Mesodermal cell (in vitro differentiated cells): ENCODE measurements at regions not wholly inside any gene's neighbourhood (a gene's known extent, or its start where the extent isn't known, plus 50 kb on each side); places are given as distances from the start of the nearest gene placed in this dataset.

Source experiments
- H3K27ac ChIP-seq: 2 replicates; pipeline ENCODE4 v1.7.0; 2013; ENCODE audit warnings: mild to moderate bottlenecking, low read depth, low read length, moderate library complexity; ENCODE audit not compliant: severe bottlenecking
- H3K36me3 ChIP-seq: 2 replicates; pipeline ENCODE4 v1.7.1; 2013; ENCODE audit warnings: mild to moderate bottlenecking, low read length, moderate library complexity; ENCODE audit not compliant: control insufficient read depth, insufficient read depth
- H3K4me1 ChIP-seq: one replicate; pipeline ENCODE4 v1.7.1; 2013; ENCODE audit warnings: mild to moderate bottlenecking, low read length; ENCODE audit not compliant: insufficient read depth, control insufficient read depth, poor library complexity, severe bottlenecking
- H3K4me3 ChIP-seq: 2 replicates; pipeline ENCODE4 v1.7.0; 2013; ENCODE audit warnings: low read length, control low read depth, mild to moderate bottlenecking; ENCODE audit not compliant: insufficient read depth, poor library complexity, severe bottlenecking; ENCODE audit errors: extremely low read depth
- H3K9me3 ChIP-seq: 2 replicates; pipeline ENCODE4 v1.7.1; 2013; ENCODE audit warnings: mild to moderate bottlenecking, low read length, moderate library complexity; ENCODE audit not compliant: control insufficient read depth
- WGBS, 2 experiments: methylation state at CpG; one replicate each; pipeline ENCODE4 v1.1.5; 2013; ENCODE audit warnings: missing lambda C conversion rate in 2 of 2; ENCODE audit not compliant: insufficient coverage in 2 of 2; 5-methylcytosine and 5-hydroxymethylcytosine counted together

DNA sequence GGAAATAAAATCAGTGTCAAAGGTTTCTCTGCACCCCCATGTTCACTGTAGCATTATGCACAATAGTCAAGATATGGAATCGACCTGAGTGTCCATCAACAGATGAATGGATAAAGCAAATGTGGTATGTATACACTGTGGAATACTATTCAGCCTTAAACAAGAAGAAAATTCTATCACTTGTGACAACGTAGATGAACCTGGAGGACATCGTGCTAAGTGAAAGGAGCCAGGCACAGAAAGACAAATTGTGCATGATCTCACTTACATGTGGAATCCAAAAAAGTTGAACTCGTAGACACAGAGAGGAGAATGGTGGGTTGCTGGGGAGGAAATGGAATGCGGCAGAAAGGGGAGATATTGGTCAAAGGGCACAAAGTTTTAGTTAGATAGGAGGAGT, 136.3 kb upstream of the ESR1 start:
- no peak overlapping the region for H3K27ac ChIP-seq
- 89 to 98% methylated on average over 4 of the region's 5 CpGs for WGBS, 2 experiments
- no peaks in the 10 kb centered on the region for H3K9me3 ChIP-seq
- H3K36me3 ChIP-seq = no peaks in the 10 kb centered on the region
- peaks cover 7% of the 10 kb centered on the region for H3K4me1 ChIP-seq
- no peak overlapping the region for H3K4me3 ChIP-seq

DNA sequence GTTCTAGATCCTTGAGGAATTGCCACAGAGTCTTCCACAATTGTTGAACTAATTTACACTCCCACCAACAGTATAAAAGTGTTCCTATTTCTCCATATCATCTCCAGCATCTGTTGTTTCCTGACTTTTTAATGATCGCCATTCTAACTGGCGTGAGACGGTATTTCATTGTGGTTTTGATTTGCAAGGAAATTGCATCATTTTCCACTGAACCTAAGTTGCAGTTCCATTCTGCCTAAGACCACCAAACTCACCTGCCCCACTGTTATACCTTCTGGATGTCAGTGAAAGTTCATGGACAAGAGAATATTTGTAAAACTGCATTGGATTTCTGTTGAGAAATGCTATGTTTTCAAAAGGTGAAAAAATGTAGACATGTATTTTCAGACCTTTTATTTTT, 132.9 kb upstream of the ESR1 start:
- Histone ChIP-seq H3K9me3 (no peaks in the 10 kb centered on the region), H3K4me3 (no peak overlapping the region), H3K27ac (no peak overlapping the region), H3K4me1 (no peaks in the 10 kb centered on the region), H3K36me3 (no peaks in the 10 kb centered on the region)
- 94% methylated on average over 3 of the region's 3 CpGs; no CpG with 5 or more reads in 1 of the 2 experiments for WGBS, 2 experiments

DNA sequence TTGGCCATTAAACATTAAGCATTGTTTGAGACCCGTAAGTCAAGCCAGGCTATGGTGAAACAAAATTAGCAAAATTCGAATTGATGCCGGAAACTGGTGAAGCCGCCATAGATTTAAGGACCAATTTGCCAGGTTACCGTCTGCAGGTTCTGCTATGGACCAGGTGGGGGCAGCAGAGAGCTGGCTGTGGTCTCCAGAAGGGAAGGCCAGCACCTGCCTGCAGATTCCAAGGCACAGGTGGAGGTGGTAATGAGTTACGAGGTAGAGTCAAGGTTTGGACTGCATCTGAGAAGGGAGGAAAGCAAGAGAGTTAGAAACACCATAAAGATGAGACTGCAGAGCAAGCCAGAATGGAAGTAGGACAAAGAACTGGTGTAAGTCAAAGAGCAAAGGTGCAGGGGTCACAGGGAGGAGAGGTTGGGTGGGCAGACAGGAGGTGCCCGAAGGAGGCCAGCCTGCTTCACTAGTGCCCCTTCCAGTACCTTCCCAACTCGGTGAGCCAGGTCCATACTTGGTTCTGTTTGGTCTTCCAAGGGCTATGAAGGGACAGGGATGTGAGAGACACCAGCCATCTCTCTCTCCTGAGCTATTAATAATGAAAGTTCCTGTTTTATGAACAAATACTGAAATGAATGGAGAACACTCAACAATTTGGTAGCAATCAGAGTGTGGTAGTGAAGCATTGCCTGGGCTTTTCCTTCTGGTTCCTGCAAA, 131.6 kb upstream of the ESR1 start:
- no peak overlapping the region for H3K27ac ChIP-seq
- H3K4me1 ChIP-seq = no peaks in the 10 kb centered on the region
- H3K36me3 ChIP-seq = no peaks in the 10 kb centered on the region
- H3K9me3 ChIP-seq = no peaks in the 10 kb centered on the region
- WGBS, 2 experiments = 32 to 41% methylated on average over 6 to 7 of the region's 8 CpGs
- no peak overlapping the region for H3K4me3 ChIP-seq

DNA sequence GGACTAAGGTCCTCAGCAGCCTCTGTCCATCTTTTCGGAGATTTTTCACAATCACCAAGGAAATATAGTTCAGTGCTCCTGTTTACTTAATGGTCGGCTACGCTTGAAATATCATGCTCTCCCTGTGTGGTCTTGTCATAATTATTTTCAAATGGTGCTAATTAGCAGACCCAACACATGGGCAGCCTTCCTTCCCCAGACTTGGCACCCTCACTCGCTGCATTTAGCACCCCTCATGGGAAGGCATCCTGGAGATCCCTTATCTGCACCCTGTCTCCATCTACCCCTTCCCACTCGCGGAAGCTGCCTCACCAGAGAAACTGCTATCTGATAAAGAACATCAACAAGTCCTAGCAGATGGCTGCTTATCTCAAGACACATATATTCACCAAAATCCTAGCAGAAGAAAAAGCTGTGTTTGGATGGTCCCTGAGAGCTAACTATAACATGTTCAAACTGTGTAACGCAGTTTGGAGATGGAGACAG, 131.0 kb upstream of the ESR1 start:
- H3K9me3 ChIP-seq = no peaks in the 10 kb centered on the region
- H3K4me3 ChIP-seq = no peak overlapping the region
- WGBS, 2 experiments = 63 to 67% methylated on average over 2 to 3 of the region's 7 CpGs
- no peaks in the 10 kb centered on the region for H3K4me1 ChIP-seq
- H3K36me3 ChIP-seq = no peaks in the 10 kb centered on the region
- H3K27ac ChIP-seq = no peak overlapping the region

DNA sequence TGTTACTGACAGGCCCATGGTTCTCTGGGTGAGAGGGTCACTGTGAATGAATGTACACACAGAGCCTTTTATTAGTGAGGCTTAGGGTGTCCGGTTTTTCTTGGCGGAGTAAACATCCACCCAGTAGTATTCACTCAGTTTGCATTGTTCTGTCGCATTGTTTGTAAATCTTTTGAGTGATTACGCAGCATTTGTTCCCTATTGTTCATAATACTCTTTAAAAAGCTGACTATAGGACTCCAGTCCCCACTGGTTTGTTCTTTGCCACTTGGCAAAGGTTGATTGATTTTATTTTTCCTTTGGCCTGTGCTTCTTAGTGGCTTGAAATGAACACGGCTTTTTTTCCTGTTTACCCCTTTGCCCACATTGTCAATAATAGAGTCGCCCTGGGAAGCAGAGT, 130.1 kb upstream of the ESR1 start:
- no peaks in the 10 kb centered on the region for H3K36me3 ChIP-seq
- H3K9me3 ChIP-seq = no peaks in the 10 kb centered on the region
- 96 to 100% methylated on average over 1 to 3 of the region's 6 CpGs for WGBS, 2 experiments
- no peak overlapping the region for H3K4me3 ChIP-seq
- no peaks in the 10 kb centered on the region for H3K4me1 ChIP-seq
- H3K27ac ChIP-seq = no peak overlapping the region

DNA sequence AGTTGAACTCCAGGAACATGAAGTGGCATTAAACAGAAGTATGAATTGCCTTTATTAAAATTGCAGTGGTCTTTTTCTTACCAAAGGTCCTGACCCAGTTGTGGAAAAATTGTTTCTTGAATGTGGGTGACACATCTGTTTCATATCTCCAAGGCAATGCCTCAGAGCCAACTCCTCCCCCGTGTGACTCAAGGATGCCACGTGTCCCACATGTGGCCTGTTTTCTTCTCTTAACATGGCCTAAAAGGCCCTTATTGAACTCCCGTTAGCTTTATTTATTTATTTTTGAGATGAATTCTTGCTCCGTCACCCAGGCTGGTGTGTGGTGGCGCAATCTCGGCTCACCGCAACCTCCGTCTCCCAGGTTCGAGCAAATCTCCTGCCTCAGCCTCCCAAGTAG, 128.4 kb upstream of the ESR1 start:
- Histone ChIP-seq H3K9me3 (no peaks in the 10 kb centered on the region), H3K4me1 (no peaks in the 10 kb centered on the region), H3K27ac (no peak overlapping the region), H3K36me3 (no peaks in the 10 kb centered on the region), H3K4me3 (no peak overlapping the region)
- WGBS, 2 experiments = 78 to 98% methylated on average over 7 of the region's 9 CpGs

DNA sequence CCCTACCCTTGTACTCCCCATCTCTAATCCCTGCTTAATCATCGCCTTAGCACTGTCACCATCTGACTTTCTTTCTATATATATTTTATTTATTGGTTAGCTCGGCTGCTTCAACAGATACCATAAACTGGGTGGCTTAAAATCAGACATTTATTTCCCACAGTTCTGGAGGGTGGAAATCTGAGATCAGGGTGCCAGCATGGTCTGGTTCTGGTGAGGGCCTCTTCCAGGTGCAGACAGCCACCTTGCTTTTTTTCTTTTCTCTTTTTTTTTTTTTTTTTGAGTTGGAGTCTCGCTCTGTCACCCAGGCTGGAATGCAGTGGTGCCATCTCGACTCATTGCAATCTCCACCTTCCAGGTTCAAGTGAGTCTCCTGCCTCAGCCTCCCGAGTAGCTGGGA, 127.5 kb upstream of the ESR1 start:
- H3K27ac ChIP-seq = no peak overlapping the region
- 100% methylated on average over 1 of the region's 5 CpGs; no CpG with 5 or more reads in 1 of the 2 experiments for WGBS, 2 experiments
- no peak overlapping the region for H3K4me3 ChIP-seq
- H3K36me3 ChIP-seq = no peaks in the 10 kb centered on the region
- no peaks in the 10 kb centered on the region for H3K9me3 ChIP-seq
- H3K4me1 ChIP-seq = no peaks in the 10 kb centered on the region

DNA sequence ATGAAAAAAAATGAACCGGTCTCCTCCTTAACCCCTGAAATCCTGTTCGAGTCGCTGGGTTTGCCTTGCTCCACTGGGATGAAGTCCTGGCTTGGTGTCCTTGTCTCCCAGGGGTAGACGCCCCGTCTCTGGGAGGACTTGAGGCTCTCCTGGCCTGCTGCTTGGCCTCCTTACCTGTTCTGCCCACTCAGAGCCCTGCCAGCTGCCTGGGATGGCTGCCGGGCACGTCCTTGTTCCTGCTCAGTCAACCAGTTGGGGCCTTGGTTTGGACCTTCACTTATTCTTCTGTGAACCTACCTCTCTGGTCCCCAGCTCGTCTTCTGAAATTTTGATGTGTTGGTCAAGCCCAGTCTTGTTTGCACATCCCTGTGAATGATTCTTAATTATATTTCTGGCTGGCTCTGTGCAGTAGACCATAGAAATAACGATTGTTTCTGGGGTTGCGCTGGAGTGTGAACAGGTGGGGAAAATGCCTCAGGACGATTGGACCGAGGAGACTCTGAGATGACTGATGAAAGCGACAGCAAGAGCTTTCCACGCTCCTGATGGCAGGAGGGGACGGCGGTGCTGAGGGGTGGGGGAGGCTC, 126.5 kb upstream of the ESR1 start:
- Histone ChIP-seq H3K4me3 (no peak overlapping the region), H3K4me1 (no peaks in the 10 kb centered on the region), H3K9me3 (no peaks in the 10 kb centered on the region), H3K36me3 (no peaks in the 10 kb centered on the region), H3K27ac (no peak overlapping the region)
- 89 to 90% methylated on average over 12 of the region's 16 CpGs for WGBS, 2 experiments

DNA sequence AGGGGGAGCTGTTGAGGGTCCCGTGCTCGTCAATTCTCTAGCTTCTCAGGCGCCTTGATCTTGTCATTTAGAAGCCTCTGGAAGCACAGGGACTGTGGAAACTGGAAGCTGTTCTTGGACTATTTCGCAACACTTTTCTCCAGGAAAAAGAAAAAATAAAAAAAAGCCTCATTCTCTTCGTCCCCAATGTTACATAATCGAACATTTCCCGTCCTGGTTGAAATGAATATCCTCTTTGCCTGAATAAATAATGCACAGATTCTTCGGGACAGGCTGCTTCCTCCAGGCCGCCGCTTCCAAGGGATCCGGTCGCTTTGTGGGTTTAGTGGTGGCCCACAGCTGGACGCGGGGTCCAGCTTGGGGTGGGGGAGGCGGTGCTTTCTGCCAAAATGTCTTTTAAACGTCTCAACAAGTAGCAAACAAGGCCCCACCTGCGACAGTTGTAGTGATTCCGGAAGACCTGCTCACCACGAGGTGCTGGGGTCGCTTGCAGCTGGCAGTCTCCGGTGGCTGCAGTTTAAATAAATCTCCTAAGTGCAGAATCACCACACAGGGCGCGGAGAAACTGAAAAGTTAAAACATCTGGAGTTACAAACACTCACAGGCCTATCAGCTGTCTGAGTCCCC, 125.9 kb upstream of the ESR1 start:
- Histone ChIP-seq H3K36me3 (no peaks in the 10 kb centered on the region), H3K9me3 (no peaks in the 10 kb centered on the region), H3K4me1 (no peaks in the 10 kb centered on the region), H3K4me3 (no peak overlapping the region), H3K27ac (no peak overlapping the region)
- WGBS, 2 experiments = 88 to 91% methylated on average over 14 to 18 of the region's 23 CpGs

DNA sequence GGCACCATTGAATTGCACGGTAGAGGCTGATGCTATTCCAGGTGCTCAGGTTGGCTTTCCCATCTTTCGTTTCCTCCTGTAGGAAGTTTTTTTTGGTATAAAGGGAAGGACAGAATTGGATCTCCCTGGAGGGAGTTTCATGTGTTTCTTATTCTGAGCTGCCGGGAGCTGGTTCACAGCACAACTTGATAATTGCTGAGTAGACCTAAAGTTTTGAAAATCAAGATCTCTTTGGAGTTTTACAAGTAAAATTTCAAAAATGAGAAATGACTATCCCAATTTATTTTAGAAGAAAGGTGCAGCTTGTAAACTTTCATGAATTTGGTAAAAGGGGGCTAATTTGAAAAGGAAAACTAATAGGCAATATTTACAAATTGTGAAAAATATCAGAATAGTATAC, 125.2 kb upstream of the ESR1 start:
- 92% methylated on average over 2 of the region's 3 CpGs; no CpG with 5 or more reads in 1 of the 2 experiments for WGBS, 2 experiments
- H3K27ac ChIP-seq = no peak overlapping the region
- no peaks in the 10 kb centered on the region for H3K4me1 ChIP-seq
- no peaks in the 10 kb centered on the region for H3K36me3 ChIP-seq
- no peak overlapping the region for H3K4me3 ChIP-seq
- H3K9me3 ChIP-seq = no peaks in the 10 kb centered on the region

DNA sequence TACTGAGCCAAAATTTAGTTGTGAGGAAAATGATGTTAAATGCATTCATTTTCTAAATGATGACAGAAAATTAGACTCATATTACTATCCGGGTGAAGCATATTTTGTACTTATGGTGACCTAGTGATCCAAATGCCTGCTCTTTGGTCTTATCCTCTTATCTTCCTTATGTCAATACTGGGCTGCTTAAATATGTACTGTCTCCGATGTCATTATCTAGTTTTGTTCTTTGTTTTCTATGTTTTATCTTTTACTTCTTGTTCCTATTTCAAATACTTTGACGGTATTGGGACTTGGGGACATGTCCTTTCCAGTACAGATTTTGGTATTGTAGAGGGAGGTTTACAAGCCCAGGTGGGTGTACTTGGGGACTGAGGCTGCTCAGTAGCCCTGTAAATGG, 124.6 kb upstream of the ESR1 start:
- H3K36me3 ChIP-seq = no peaks in the 10 kb centered on the region
- H3K27ac ChIP-seq = no peak overlapping the region
- H3K4me1 ChIP-seq = no peaks in the 10 kb centered on the region
- 100% methylated on average over 1 of the region's 3 CpGs; no CpG with 5 or more reads in 1 of the 2 experiments for WGBS, 2 experiments
- no peak overlapping the region for H3K4me3 ChIP-seq
- no peaks in the 10 kb centered on the region for H3K9me3 ChIP-seq
